CD4-positive, alpha-beta memory T cell (primary cell): ENCODE measurements at regions not wholly inside any gene's neighbourhood (a gene's known extent, or its start where the extent isn't known, plus 50 kb on each side); places are given as distances from the start of the nearest gene placed in this dataset.

Experiments used
- CTCF ChIA-PET: fragments of 350-600 bp; sonication (Branson Sonifier 250); formaldehyde crosslinking; loops from one replicate; lab custom pipeline; 2021; ENCODE audit warnings: inconsistent platforms; ENCODE audit not compliant: partially characterized antibody; lab: Charles Lee
- POLR2A ChIA-PET: fragments of 350-600 bp; sonication (Branson Sonifier 250); formaldehyde crosslinking; loops from one replicate; lab custom pipeline; 2021; ENCODE audit not compliant: partially characterized antibody; lab: Charles Lee
- DNase-seq, 5 donors: peaks; one replicate each; pipeline versions ENCODE4 v3.0.0 to v3.0.0-alpha.2; 2020 to 2022; ENCODE audit warnings: mixed read lengths in 1 of 5
- H3K27ac ChIP-seq: one replicate; pipeline ENCODE4 v1.7.0; 2013; ENCODE audit warnings: low read depth, low read length
- H3K27me3 ChIP-seq: 2 replicates; pipeline ENCODE4 v1.7.0; 2013; ENCODE audit warnings: mild to moderate bottlenecking, low read length, moderate library complexity; ENCODE audit not compliant: insufficient read depth
- H3K36me3 ChIP-seq: 2 replicates; pipeline ENCODE4 v1.7.0; 2013; ENCODE audit warnings: mild to moderate bottlenecking, low read length, moderate library complexity; ENCODE audit not compliant: insufficient read depth
- H3K4me1 ChIP-seq: 2 replicates; pipeline ENCODE4 v1.7.0; 2013; ENCODE audit warnings: mild to moderate bottlenecking, low read length, moderate library complexity; ENCODE audit not compliant: insufficient read depth
- H3K4me3 ChIP-seq, 2 donors: one replicate each; pipeline ENCODE4 v1.7.0; 2013; ENCODE audit warnings: low read length in 2 of 2, mild to moderate bottlenecking in 1 of 2
- H3K9me3 ChIP-seq, 2 donors: one replicate each; pipeline ENCODE4 v1.7.0; 2013; ENCODE audit warnings: low read length in 2 of 2, control low read depth in 1 of 2; ENCODE audit not compliant: control insufficient read depth in 1 of 2
- H3K27ac Mint-ChIP-seq, 7 donors: one replicate each; pipeline ENCODE4 v1.8.0; 2020 to 2021; ENCODE audit warnings: mixed read lengths in 7 of 7, mild to moderate bottlenecking in 6 of 7, inconsistent platforms in 3 of 7, moderate library complexity in 3 of 7
- H3K27me3 Mint-ChIP-seq, 2 donors: one replicate each; pipeline ENCODE4 v1.8.0; 2020 to 2021; ENCODE audit warnings: mixed read lengths in 2 of 2
- H3K36me3 Mint-ChIP-seq, 2 donors: one replicate each; pipeline ENCODE4 v1.8.0; 2020 to 2021; ENCODE audit warnings: mixed read lengths in 2 of 2, inconsistent platforms in 1 of 2, mild to moderate bottlenecking in 1 of 2
- H3K4me1 Mint-ChIP-seq, 4 donors: one replicate each; pipeline ENCODE4 v1.8.0; 2020 to 2021; ENCODE audit warnings: mixed read lengths in 4 of 4, mild to moderate bottlenecking in 1 of 4
- H3K4me3 Mint-ChIP-seq, 8 donors: one replicate each; pipeline ENCODE4 v1.8.0; 2020 to 2021; ENCODE audit warnings: mixed read lengths in 8 of 8, mild to moderate bottlenecking in 7 of 8, moderate library complexity in 6 of 8, inconsistent platforms in 3 of 8
- H3K9me3 Mint-ChIP-seq, 8 donors: one replicate each; pipeline ENCODE4 v1.8.0; 2020 to 2021; ENCODE audit warnings: mixed read lengths in 8 of 8, mild to moderate bottlenecking in 5 of 8, inconsistent platforms in 3 of 8, moderate library complexity in 1 of 8
- intact Hi-C: fragments of 100-400 bp; cut with micrococcal nuclease; formaldehyde crosslinking; loops from one replicate; pipeline ENCODE4 v1.15.1; 2023

- no peaks in the 10 kb centered on the region for H3K4me1 Mint-ChIP-seq
- CTCF ChIA-PET = no interaction called here
- no peaks in the 10 kb centered on the region for H3K9me3 ChIP-seq
- no peak overlapping the region for H3K27ac Mint-ChIP-seq
- intact Hi-C loops = no loop called here
- H3K36me3 ChIP-seq = no peaks in the 10 kb centered on the region
- POLR2A ChIA-PET = no interaction called here
- no peak overlapping the region for H3K27ac ChIP-seq
- no peak overlapping the region for H3K4me3 Mint-ChIP-seq
- H3K27me3 Mint-ChIP-seq = peaks cover 0 to 9% of the 10 kb centered on the region in 2 donors
- no peak overlapping the region for H3K4me3 ChIP-seq
- no peaks in the 10 kb centered on the region for H3K4me1 ChIP-seq
- H3K9me3 Mint-ChIP-seq = no peaks in the 10 kb centered on the region
- no peak for DNase-seq
- no peaks in the 10 kb centered on the region for H3K36me3 Mint-ChIP-seq
- no peaks in the 10 kb centered on the region for H3K27me3 ChIP-seq
Measured at GRCh38 chr12:132384916-132385774, 55.8 kb upstream of the GALNT9 start.

GRCh38 chr12:132380641-132381040 is 51.3 kb upstream of the GALNT9 start:
- Mint-ChIP-seq H3K27me3 (peaks cover 7 to 17% of the 10 kb centered on the region in 2 donors), H3K9me3 (no peaks in the 10 kb centered on the region)
- CTCF ChIA-PET = no interaction called here

GRCh38 chr12:132379996-132380395 is 50.6 kb upstream of the GALNT9 start:
- no peak for DNase-seq
- no peak overlapping the region for H3K27ac Mint-ChIP-seq
- no peak overlapping the region for H3K4me3 Mint-ChIP-seq
- peaks cover 7 to 14% of the 10 kb centered on the region in 2 donors for H3K27me3 Mint-ChIP-seq
- no peaks in the 10 kb centered on the region for H3K36me3 Mint-ChIP-seq
- Histone ChIP-seq H3K27me3 (peaks cover 11% of the 10 kb centered on the region), H3K36me3 (no peaks in the 10 kb centered on the region), H3K4me1 (no peaks in the 10 kb centered on the region), H3K27ac (no peak overlapping the region), H3K4me3 (no peak overlapping the region), H3K9me3 (no peaks in the 10 kb centered on the region)
- H3K4me1 Mint-ChIP-seq = no peaks in the 10 kb centered on the region
- no peaks in the 10 kb centered on the region for H3K9me3 Mint-ChIP-seq
- CTCF ChIA-PET = no interaction called here
- intact Hi-C loops = no loop called here
- POLR2A ChIA-PET = no interaction called here

More at GRCh38 chr12:132380641-132381040, 51.3 kb upstream of the GALNT9 start:
- Histone ChIP-seq H3K9me3 (no peaks in the 10 kb centered on the region), H3K4me1 (no peaks in the 10 kb centered on the region), H3K4me3 (no peak overlapping the region), H3K27me3 (peaks cover 10% of the 10 kb centered on the region), H3K27ac (no peak overlapping the region), H3K36me3 (no peaks in the 10 kb centered on the region)
- no peak for DNase-seq
- intact Hi-C loops = no loop called here
- Mint-ChIP-seq H3K4me1 (no peaks in the 10 kb centered on the region), H3K36me3 (no peaks in the 10 kb centered on the region), H3K4me3 (no peak overlapping the region), H3K27ac (no peak overlapping the region)
- POLR2A ChIA-PET = no interaction called here

GRCh38 chr12:132379576-132379975 is 50.2 kb upstream of the GALNT9 start:
- no peaks in the 10 kb centered on the region for H3K4me1 ChIP-seq
- DNase-seq = no peak
- H3K27ac Mint-ChIP-seq = no peak overlapping the region
- H3K9me3 Mint-ChIP-seq = no peaks in the 10 kb centered on the region
- no peaks in the 10 kb centered on the region for H3K9me3 ChIP-seq
- ChIA-PET CTCF (no interaction called here), POLR2A (no interaction called here)
- peaks cover 16% of the 10 kb centered on the region for H3K27me3 ChIP-seq
- no peak overlapping the region for H3K4me3 ChIP-seq
- no peaks in the 10 kb centered on the region for H3K36me3 Mint-ChIP-seq
- intact Hi-C loops = no loop called here
- peaks cover 10 to 16% of the 10 kb centered on the region in 2 donors for H3K27me3 Mint-ChIP-seq
- H3K4me3 Mint-ChIP-seq = no peak overlapping the region
- no peak overlapping the region for H3K27ac ChIP-seq
- no peaks in the 10 kb centered on the region for H3K36me3 ChIP-seq
- no peaks in the 10 kb centered on the region for H3K4me1 Mint-ChIP-seq
